ENCODE measurements at regions not wholly inside any gene's neighbourhood (a gene's known extent, or its start where the extent isn't known, plus 50 kb on each side); places are given as distances from the start of the nearest gene placed in this dataset.

- TF ChIP-seq, protein P1, sequence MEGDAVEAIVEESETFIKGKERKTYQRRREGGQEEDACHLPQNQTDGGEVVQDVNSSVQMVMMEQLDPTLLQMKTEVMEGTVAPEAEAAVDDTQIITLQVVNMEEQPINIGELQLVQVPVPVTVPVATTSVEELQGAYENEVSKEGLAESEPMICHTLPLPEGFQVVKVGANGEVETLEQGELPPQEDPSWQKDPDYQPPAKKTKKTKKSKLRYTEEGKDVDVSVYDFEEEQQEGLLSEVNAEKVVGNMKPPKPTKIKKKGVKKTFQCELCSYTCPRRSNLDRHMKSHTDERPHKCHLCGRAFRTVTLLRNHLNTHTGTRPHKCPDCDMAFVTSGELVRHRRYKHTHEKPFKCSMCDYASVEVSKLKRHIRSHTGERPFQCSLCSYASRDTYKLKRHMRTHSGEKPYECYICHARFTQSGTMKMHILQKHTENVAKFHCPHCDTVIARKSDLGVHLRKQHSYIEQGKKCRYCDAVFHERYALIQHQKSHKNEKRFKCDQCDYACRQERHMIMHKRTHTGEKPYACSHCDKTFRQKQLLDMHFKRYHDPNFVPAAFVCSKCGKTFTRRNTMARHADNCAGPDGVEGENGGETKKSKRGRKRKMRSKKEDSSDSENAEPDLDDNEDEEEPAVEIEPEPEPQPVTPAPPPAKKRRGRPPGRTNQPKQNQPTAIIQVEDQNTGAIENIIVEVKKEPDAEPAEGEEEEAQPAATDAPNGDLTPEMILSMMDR (IDR thresholded peaks at IDR 0.05; ENCODE audit: insufficient read depth, low read length): no peak
- TF ChIP-seq, protein P2, sequence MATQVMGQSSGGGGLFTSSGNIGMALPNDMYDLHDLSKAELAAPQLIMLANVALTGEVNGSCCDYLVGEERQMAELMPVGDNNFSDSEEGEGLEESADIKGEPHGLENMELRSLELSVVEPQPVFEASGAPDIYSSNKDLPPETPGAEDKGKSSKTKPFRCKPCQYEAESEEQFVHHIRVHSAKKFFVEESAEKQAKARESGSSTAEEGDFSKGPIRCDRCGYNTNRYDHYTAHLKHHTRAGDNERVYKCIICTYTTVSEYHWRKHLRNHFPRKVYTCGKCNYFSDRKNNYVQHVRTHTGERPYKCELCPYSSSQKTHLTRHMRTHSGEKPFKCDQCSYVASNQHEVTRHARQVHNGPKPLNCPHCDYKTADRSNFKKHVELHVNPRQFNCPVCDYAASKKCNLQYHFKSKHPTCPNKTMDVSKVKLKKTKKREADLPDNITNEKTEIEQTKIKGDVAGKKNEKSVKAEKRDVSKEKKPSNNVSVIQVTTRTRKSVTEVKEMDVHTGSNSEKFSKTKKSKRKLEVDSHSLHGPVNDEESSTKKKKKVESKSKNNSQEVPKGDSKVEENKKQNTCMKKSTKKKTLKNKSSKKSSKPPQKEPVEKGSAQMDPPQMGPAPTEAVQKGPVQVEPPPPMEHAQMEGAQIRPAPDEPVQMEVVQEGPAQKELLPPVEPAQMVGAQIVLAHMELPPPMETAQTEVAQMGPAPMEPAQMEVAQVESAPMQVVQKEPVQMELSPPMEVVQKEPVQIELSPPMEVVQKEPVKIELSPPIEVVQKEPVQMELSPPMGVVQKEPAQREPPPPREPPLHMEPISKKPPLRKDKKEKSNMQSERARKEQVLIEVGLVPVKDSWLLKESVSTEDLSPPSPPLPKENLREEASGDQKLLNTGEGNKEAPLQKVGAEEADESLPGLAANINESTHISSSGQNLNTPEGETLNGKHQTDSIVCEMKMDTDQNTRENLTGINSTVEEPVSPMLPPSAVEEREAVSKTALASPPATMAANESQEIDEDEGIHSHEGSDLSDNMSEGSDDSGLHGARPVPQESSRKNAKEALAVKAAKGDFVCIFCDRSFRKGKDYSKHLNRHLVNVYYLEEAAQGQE (IDR thresholded peaks at IDR 0.05; ENCODE audit: insufficient replicate concordance, low read depth): no peak
These were observed 222.6 kb downstream of the PRDM2 start for GRCh38 chr1:13922466-13923110.
